HEK293 (cell line): ENCODE measurements at regions not wholly inside any gene's neighbourhood (a gene's known extent, or its start where the extent isn't known, plus 50 kb on each side); places are given as distances from the start of the nearest gene placed in this dataset.

Experiments
- CTCF ChIA-PET: fragments of 350-600 bp; formaldehyde crosslinking; extraction: SDS; loops from one replicate; lab custom pipeline; 2021; ENCODE audit warnings: antibody characterized with exemption; lab: Yijun Ruan, JAX
- POLR2A ChIA-PET: fragments of 300-600 bp; formaldehyde crosslinking; extraction: SDS; loops from one replicate; lab custom pipeline; 2020; ENCODE audit warnings: antibody characterized with exemption, inconsistent platforms; lab: Yijun Ruan, JAX
- H3K27ac ChIP-seq: fragments of 200-500 bp; sonication (Bioruptor generic); 2 replicates; pipeline ENCODE4 v1.5.1; 2014; ENCODE audit warnings: low read depth, low read length, control low read depth, inconsistent platforms; ENCODE audit errors: extremely low read depth
- H3K36me3 ChIP-seq, 2 experiments: fragments of 200-500 bp in 1 of 2; sonication (Bioruptor generic) in 1 of 2; 1 replicate in 1 of 2; 2 replicates in 1 of 2; pipeline ENCODE4 v1.5.1; 2014 to 2017; ENCODE audit warnings: inconsistent platforms in 2 of 2, low read length in 2 of 2; ENCODE audit not compliant: control insufficient read depth in 2 of 2, insufficient read depth in 1 of 2
- H3K4me1 ChIP-seq: fragments of 200-500 bp; sonication (Bioruptor generic); 2 replicates; pipeline ENCODE4 v1.5.1; 2014; ENCODE audit warnings: mild to moderate bottlenecking, low read length, inconsistent platforms; ENCODE audit not compliant: control insufficient read depth, insufficient read depth
- H3K4me3 ChIP-seq: 2 replicates; pipeline ENCODE4 v1.5.1; 2011; ENCODE audit warnings: low read depth, mild to moderate bottlenecking, control low read depth, low read length, moderate library complexity
- H3K9me3 ChIP-seq: fragments of 200-500 bp; sonication (Bioruptor generic); 2 replicates; pipeline ENCODE4 v1.5.1; 2014; ENCODE audit warnings: low read depth, low read length, inconsistent platforms; ENCODE audit not compliant: control insufficient read depth, insufficient read depth
- BCL11A ChIP-seq: fragments of 450-650 bp; formaldehyde crosslinking; IDR thresholded peaks from 2 replicates; pipeline ENCODE4 v1.5.1; 2016; ENCODE audit warnings: low read depth, missing biosample characterization, missing genetic modification characterization
- WT1 ChIP-seq: fragments of 450-650 bp; formaldehyde crosslinking; IDR thresholded peaks from 2 replicates; pipeline ENCODE4 v1.5.1; 2016; ENCODE audit warnings: missing biosample characterization, missing genetic modification characterization
- ZBTB20 ChIP-seq: fragments of 450-650 bp; formaldehyde crosslinking; IDR thresholded peaks from 2 replicates; pipeline ENCODE4 v1.5.1; 2016; ENCODE audit warnings: missing biosample characterization, missing genetic modification characterization
- ZNF157 ChIP-seq: fragments of 450-650 bp; formaldehyde crosslinking; IDR thresholded peaks from 2 replicates; pipeline ENCODE4 v1.5.1; 2016; ENCODE audit warnings: missing biosample characterization, missing genetic modification characterization
- ZNF2 ChIP-seq: fragments of 450-650 bp; formaldehyde crosslinking; IDR thresholded peaks from 2 replicates; pipeline ENCODE4 v1.5.1; 2016; ENCODE audit warnings: missing biosample characterization, missing genetic modification characterization
- ZNF423 ChIP-seq: fragments of 450-650 bp; formaldehyde crosslinking; IDR thresholded peaks from 2 replicates; pipeline ENCODE4 v1.5.1; 2016; ENCODE audit warnings: missing biosample characterization, missing genetic modification characterization
- ZNF549 ChIP-seq: fragments of 450-650 bp; IDR thresholded peaks from 2 replicates; pipeline ENCODE4 v1.5.1; 2018; ENCODE audit warnings: missing biosample characterization, missing genetic modification characterization, mild to moderate bottlenecking, inconsistent platforms, moderate library complexity
- TF ChIP-seq, protein P1 (sequence below): fragments of 450-650 bp; formaldehyde crosslinking; IDR thresholded peaks from 2 replicates; pipeline ENCODE4 v1.5.1; 2016; ENCODE audit warnings: missing biosample characterization, missing genetic modification characterization
- TF ChIP-seq, protein P2 (sequence below): fragments of 450-650 bp; formaldehyde crosslinking; IDR thresholded peaks from 2 replicates; pipeline ENCODE4 v1.5.1; 2016; ENCODE audit warnings: missing biosample characterization, missing genetic modification characterization
- TF ChIP-seq, protein P3 (sequence below): fragments of 450-650 bp; formaldehyde crosslinking; IDR thresholded peaks from 2 replicates; pipeline ENCODE4 v1.5.1; 2016; ENCODE audit warnings: missing biosample characterization, missing genetic modification characterization
- TF ChIP-seq, protein P4 (sequence below): fragments of 450-650 bp; formaldehyde crosslinking; IDR thresholded peaks from 2 replicates; pipeline ENCODE4 v1.5.1; 2016; ENCODE audit warnings: missing biosample characterization, missing genetic modification characterization
- TF ChIP-seq, protein P5 (sequence below): fragments of 450-650 bp; formaldehyde crosslinking; IDR thresholded peaks from 2 replicates; pipeline ENCODE4 v1.5.0; 2017; ENCODE audit warnings: missing biosample characterization, missing genetic modification characterization, borderline replicate concordance
- TF ChIP-seq, protein P6 (sequence below): fragments of 450-650 bp; formaldehyde crosslinking; IDR thresholded peaks from 2 replicates; pipeline ENCODE4 v1.5.1; 2016; ENCODE audit warnings: missing biosample characterization, missing genetic modification characterization, low read depth
- TF ChIP-seq, protein P7 (sequence below): fragments of 450-650 bp; formaldehyde crosslinking; IDR thresholded peaks from 2 replicates; pipeline ENCODE4 v1.5.1; 2016; ENCODE audit warnings: missing biosample characterization, missing genetic modification characterization
- TF ChIP-seq, protein P8 (sequence below): fragments of 450-650 bp; formaldehyde crosslinking; IDR thresholded peaks from 2 replicates; pipeline ENCODE4 v1.5.1; 2017; ENCODE audit warnings: missing biosample characterization, missing genetic modification characterization
- TF ChIP-seq, protein P9 (sequence below): fragments of 450-650 bp; formaldehyde crosslinking; IDR thresholded peaks from 2 replicates; pipeline ENCODE4 v1.5.1; 2016; ENCODE audit warnings: missing biosample characterization, missing genetic modification characterization

DNA sequence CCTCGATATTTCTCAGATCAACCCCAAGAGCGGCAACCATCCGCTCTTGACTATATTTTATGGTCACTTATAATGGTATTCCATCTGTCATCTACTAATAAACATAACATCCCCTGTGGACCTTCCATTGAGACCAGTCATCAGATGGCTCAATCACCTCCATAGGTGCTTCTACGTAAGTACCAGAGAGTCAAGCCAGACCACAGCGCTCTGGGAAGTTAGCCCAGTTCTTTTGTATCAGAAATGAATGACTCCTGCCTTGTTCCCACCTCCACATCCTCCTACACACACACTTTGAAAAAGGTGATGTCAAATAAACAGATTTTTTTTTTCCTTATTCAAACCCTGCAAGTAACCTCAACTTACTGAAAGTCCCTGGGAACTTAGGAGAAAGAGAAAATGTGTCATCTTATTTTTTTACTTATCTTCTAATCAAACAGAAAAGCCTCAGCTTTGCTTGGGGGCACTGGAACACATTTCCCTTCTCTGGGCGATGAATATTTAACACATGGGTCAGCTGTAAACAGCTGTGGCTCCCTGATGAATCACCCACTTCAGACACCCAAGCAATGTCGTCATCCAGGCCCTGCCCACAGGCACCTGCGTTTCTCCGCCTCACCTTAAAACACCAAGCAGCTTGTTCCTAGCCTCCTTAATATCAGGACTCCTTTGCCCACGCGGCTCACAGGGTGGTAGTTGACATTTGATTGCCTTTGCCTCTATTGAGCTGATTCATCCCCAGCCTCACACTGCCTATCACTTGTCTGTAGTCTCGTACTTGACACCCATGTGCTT, 121.4 kb upstream of the LY86 start (continued):
- TF ChIP-seq, protein P1, sequence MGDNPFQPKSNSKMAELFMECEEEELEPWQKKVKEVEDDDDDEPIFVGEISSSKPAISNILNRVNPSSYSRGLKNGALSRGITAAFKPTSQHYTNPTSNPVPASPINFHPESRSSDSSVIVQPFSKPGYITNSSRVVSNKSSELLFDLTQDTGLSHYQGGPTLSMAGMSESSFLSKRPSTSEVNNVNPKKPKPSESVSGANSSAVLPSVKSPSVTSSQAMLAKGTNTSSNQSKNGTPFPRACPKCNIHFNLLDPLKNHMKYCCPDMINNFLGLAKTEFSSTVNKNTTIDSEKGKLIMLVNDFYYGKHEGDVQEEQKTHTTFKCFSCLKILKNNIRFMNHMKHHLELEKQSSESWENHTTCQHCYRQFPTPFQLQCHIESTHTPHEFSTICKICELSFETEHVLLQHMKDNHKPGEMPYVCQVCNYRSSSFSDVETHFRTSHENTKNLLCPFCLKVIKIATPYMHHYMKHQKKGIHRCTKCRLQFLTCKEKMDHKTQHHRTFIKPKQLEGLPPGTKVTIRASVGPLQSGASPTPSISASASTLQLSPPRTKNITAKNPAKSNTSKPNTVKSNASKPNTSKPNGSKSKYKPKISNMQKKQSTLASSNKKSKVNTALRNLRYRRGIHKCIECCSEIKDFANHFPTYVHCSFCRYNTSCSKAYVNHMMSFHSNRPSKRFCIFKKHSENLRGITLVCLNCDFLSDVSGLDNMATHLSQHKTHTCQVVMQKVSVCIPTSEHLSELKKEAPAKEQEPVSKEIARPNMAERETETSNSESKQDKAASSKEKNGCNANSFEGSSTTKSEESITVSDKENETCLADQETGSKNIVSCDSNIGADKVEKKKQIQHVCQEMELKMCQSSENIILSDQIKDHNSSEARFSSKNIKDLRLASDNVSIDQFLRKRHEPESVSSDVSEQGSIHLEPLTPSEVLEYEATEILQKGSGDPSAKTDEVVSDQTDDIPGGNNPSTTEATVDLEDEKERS (tag by site-specific recombination) = no peak
- no peak for TF ChIP-seq ZNF2 (tag by site-specific recombination)
- no peak for TF ChIP-seq ZBTB20 (tag by site-specific recombination)
- TF ChIP-seq ZNF549 (tag by site-specific recombination) = no peak
- TF ChIP-seq, protein P2, sequence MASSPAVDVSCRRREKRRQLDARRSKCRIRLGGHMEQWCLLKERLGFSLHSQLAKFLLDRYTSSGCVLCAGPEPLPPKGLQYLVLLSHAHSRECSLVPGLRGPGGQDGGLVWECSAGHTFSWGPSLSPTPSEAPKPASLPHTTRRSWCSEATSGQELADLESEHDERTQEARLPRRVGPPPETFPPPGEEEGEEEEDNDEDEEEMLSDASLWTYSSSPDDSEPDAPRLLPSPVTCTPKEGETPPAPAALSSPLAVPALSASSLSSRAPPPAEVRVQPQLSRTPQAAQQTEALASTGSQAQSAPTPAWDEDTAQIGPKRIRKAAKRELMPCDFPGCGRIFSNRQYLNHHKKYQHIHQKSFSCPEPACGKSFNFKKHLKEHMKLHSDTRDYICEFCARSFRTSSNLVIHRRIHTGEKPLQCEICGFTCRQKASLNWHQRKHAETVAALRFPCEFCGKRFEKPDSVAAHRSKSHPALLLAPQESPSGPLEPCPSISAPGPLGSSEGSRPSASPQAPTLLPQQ (tag by site-specific recombination) = no peak
- no peak for TF ChIP-seq WT1 (tag by site-specific recombination)
- TF ChIP-seq, protein P3, sequence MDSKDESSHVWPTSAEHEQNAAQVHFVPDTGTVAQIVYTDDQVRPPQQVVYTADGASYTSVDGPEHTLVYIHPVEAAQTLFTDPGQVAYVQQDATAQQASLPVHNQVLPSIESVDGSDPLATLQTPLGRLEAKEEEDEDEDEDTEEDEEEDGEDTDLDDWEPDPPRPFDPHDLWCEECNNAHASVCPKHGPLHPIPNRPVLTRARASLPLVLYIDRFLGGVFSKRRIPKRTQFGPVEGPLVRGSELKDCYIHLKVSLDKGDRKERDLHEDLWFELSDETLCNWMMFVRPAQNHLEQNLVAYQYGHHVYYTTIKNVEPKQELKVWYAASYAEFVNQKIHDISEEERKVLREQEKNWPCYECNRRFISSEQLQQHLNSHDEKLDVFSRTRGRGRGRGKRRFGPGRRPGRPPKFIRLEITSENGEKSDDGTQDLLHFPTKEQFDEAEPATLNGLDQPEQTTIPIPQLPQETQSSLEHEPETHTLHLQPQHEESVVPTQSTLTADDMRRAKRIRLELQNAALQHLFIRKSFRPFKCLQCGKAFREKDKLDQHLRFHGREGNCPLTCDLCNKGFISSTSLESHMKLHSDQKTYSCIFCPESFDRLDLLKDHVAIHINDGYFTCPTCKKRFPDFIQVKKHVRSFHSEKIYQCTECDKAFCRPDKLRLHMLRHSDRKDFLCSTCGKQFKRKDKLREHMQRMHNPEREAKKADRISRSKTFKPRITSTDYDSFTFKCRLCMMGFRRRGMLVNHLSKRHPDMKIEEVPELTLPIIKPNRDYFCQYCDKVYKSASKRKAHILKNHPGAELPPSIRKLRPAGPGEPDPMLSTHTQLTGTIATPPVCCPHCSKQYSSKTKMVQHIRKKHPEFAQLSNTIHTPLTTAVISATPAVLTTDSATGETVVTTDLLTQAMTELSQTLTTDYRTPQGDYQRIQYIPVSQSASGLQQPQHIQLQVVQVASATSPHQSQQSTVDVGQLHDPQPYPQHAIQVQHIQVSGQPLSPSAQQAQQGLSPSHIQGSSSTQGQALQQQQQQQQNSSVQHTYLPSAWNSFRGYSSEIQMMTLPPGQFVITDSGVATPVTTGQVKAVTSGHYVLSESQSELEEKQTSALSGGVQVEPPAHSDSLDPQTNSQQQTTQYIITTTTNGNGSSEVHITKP = no peak
- no peak for TF ChIP-seq ZNF423 (tag by site-specific recombination)

DNA sequence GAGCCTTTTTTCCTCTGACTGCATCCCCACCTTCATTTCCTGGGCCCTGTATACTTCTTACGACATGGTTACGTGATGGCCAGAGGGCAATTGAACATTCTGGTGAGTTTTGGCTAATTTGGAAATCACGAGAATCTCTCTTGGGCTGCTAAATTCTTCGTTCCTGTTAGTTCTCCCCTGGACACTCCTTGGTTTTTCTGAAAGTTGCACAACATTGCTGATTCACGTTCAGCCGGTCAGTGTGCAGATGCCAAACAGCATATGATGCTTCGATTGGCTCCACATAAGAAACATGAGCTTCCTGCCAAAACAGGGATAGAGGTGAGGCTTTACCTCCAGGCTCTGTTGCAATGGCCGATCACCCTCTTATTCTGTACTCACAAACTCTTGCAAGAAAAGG, 119.4 kb upstream of the LY86 start:
- H3K9me3 ChIP-seq = no peaks in the 10 kb centered on the region; the same call in 1 of the 2 replicates
- no peak overlapping the region for H3K4me3 ChIP-seq
- H3K4me1 ChIP-seq = peaks cover 3% of the 10 kb centered on the region; the same call in 1 of the 2 replicates
- H3K27ac ChIP-seq = no peak overlapping the region
- no peaks in the 10 kb centered on the region for H3K36me3 ChIP-seq
- TF ChIP-seq, protein P4, sequence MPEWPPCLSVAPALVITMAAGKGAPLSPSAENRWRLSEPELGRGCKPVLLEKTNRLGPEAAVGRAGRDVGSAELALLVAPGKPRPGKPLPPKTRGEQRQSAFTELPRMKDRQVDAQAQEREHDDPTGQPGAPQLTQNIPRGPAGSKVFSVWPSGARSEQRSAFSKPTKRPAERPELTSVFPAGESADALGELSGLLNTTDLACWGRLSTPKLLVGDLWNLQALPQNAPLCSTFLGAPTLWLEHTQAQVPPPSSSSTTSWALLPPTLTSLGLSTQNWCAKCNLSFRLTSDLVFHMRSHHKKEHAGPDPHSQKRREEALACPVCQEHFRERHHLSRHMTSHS (tag by site-specific recombination) = no peak
- TF ChIP-seq, protein P5, sequence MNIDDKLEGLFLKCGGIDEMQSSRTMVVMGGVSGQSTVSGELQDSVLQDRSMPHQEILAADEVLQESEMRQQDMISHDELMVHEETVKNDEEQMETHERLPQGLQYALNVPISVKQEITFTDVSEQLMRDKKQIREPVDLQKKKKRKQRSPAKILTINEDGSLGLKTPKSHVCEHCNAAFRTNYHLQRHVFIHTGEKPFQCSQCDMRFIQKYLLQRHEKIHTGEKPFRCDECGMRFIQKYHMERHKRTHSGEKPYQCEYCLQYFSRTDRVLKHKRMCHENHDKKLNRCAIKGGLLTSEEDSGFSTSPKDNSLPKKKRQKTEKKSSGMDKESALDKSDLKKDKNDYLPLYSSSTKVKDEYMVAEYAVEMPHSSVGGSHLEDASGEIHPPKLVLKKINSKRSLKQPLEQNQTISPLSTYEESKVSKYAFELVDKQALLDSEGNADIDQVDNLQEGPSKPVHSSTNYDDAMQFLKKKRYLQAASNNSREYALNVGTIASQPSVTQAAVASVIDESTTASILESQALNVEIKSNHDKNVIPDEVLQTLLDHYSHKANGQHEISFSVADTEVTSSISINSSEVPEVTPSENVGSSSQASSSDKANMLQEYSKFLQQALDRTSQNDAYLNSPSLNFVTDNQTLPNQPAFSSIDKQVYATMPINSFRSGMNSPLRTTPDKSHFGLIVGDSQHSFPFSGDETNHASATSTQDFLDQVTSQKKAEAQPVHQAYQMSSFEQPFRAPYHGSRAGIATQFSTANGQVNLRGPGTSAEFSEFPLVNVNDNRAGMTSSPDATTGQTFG (tag by site-specific recombination) = no peak
- TF ChIP-seq, protein P6, sequence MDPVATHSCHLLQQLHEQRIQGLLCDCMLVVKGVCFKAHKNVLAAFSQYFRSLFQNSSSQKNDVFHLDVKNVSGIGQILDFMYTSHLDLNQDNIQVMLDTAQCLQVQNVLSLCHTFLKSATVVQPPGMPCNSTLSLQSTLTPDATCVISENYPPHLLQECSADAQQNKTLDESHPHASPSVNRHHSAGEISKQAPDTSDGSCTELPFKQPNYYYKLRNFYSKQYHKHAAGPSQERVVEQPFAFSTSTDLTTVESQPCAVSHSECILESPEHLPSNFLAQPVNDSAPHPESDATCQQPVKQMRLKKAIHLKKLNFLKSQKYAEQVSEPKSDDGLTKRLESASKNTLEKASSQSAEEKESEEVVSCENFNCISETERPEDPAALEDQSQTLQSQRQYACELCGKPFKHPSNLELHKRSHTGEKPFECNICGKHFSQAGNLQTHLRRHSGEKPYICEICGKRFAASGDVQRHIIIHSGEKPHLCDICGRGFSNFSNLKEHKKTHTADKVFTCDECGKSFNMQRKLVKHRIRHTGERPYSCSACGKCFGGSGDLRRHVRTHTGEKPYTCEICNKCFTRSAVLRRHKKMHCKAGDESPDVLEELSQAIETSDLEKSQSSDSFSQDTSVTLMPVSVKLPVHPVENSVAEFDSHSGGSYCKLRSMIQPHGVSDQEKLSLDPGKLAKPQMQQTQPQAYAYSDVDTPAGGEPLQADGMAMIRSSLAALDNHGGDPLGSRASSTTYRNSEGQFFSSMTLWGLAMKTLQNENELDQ = no peak
- TF ChIP-seq, protein P7, sequence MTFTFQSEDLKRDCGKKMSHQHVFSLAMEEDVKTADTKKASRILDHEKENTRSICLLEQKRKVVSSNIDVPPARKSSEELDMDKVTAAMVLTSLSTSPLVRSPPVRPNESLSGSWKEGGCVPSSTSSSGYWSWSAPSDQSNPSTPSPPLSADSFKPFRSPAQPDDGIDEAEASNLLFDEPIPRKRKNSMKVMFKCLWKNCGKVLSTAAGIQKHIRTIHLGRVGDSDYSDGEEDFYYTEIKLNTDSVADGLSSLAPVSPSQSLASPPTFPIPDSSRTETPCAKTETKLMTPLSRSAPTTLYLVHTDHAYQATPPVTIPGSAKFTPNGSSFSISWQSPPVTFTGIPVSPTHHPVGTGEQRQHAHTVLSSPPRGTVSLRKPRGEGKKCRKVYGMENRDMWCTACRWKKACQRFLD (tag by site-specific recombination) = no peak
- TF ChIP-seq, protein P8, sequence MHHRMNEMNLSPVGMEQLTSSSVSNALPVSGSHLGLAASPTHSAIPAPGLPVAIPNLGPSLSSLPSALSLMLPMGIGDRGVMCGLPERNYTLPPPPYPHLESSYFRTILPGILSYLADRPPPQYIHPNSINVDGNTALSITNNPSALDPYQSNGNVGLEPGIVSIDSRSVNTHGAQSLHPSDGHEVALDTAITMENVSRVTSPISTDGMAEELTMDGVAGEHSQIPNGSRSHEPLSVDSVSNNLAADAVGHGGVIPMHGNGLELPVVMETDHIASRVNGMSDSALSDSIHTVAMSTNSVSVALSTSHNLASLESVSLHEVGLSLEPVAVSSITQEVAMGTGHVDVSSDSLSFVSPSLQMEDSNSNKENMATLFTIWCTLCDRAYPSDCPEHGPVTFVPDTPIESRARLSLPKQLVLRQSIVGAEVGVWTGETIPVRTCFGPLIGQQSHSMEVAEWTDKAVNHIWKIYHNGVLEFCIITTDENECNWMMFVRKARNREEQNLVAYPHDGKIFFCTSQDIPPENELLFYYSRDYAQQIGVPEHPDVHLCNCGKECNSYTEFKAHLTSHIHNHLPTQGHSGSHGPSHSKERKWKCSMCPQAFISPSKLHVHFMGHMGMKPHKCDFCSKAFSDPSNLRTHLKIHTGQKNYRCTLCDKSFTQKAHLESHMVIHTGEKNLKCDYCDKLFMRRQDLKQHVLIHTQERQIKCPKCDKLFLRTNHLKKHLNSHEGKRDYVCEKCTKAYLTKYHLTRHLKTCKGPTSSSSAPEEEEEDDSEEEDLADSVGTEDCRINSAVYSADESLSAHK (tag by site-specific recombination) = no peak
- no peak for TF ChIP-seq ZNF157 (tag by site-specific recombination)
- TF ChIP-seq, protein P9, sequence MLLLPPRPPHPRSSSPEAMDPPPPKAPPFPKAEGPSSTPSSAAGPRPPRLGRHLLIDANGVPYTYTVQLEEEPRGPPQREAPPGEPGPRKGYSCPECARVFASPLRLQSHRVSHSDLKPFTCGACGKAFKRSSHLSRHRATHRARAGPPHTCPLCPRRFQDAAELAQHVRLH = no peak
- TF ChIP-seq BCL11A (tag by site-specific recombination) = no peak
- ChIA-PET POLR2A (no interaction called here), CTCF (interaction anchor here (0.7 kb wide), 1 partner anchor 1445 kb away, joined by 3 read pairs; no protein-coding TSS in a partner anchor)
